HEK293 (cell line): ENCODE measurements at regions not wholly inside any gene's neighbourhood (a gene's known extent, or its start where the extent isn't known, plus 50 kb on each side); places are given as distances from the start of the nearest gene placed in this dataset.

Experiments used
- CTCF ChIP-seq: fragments of 450-650 bp; formaldehyde crosslinking; IDR thresholded peaks from 2 replicates; pipeline ENCODE4 v1.5.1; 2016; ENCODE audit warnings: missing biosample characterization, missing genetic modification characterization
- GLI2 ChIP-seq: fragments of 450-650 bp; formaldehyde crosslinking; IDR thresholded peaks from 2 replicates; pipeline ENCODE4; 2017; ENCODE audit warnings: missing biosample characterization, missing genetic modification characterization, low read depth, borderline replicate concordance
- OSR2 ChIP-seq: fragments of 450-650 bp; formaldehyde crosslinking; IDR thresholded peaks from 2 replicates; pipeline ENCODE4 v1.5.1; 2016; ENCODE audit warnings: missing biosample characterization, missing genetic modification characterization
- ZNF248 ChIP-seq: fragments of 450-650 bp; formaldehyde crosslinking; IDR thresholded peaks from 2 replicates; pipeline ENCODE4 v1.5.1; 2017; ENCODE audit warnings: missing biosample characterization, missing genetic modification characterization
- ZNF274 ChIP-seq, 2 experiments: fragments of 200-500 bp in 1 of 2; fragments of 450-650 bp in 1 of 2; sonication (Bioruptor generic) in 1 of 2; formaldehyde crosslinking in 1 of 2; IDR thresholded peaks; 2 replicates each; pipeline versions ENCODE4 v1.5.1 to v1.6.1; 2014 to 2016; ENCODE audit warnings: borderline replicate concordance in 1 of 2, inconsistent platforms in 1 of 2, low read length in 1 of 2, missing biosample characterization in 1 of 2, missing genetic modification characterization in 1 of 2
- ZNF510 ChIP-seq: fragments of 450-650 bp; formaldehyde crosslinking; IDR thresholded peaks from 2 replicates; pipeline ENCODE4 v1.5.1; 2018; ENCODE audit warnings: mild to moderate bottlenecking, missing genetic modification characterization, missing biosample characterization; ENCODE audit not compliant: insufficient replicate concordance
- ZNF549 ChIP-seq: fragments of 450-650 bp; IDR thresholded peaks from 2 replicates; pipeline ENCODE4 v1.5.1; 2018; ENCODE audit warnings: missing biosample characterization, missing genetic modification characterization, mild to moderate bottlenecking, inconsistent platforms, moderate library complexity
- ZNF621 ChIP-seq: fragments of 450-650 bp; formaldehyde crosslinking; IDR thresholded peaks from 2 replicates; pipeline ENCODE4 v1.5.1; 2017; ENCODE audit warnings: missing biosample characterization, missing genetic modification characterization
- ZNF768 ChIP-seq: fragments of 450-650 bp; formaldehyde crosslinking; IDR thresholded peaks from 2 replicates; pipeline ENCODE4 v1.5.1; 2018; ENCODE audit warnings: missing biosample characterization, mild to moderate bottlenecking, missing genetic modification characterization
- ZSCAN5A ChIP-seq: fragments of 450-650 bp; formaldehyde crosslinking; IDR thresholded peaks from 2 replicates; pipeline ENCODE4 v1.5.1; 2016; ENCODE audit warnings: missing biosample characterization, missing genetic modification characterization

DNA sequence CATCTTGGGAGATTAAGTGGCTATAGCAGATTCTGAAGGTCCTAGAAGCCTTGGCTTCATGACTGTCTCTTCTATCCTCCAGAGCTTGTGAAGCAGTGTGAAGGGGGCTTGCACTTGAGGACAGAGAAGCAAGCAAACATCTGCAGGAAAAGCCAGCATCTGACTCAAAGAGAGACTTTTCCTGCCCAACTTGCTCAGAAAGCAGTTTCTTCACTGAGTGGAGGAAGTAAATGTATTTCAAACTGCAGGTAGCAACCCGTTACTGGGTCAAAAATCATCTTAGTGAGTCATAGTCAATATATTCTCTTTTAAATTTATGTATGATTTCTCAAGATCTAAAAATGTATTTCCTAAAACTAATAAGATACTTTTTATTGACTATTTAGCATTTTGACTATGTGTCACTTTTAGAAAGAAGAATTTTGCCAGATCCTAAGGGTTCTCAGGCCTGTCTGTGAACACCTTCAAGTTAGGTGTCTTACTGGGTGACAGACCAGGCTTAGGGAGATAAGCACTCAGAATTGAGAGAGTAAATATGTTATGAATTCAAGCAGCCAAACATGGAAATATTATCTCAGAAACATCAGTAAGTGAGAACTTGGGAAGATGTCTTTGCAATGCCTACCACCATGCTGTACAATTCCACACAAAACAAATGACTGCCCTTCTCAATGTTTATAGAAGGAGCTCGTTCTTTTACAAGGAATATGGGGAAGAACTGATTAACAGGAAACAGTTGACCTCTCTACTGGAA, 72.6 kb upstream of the DMAC1 start:
- TF ChIP-seq CTCF (no peak), ZNF248 (tag by site-specific recombination) (no peak), ZNF768 (no peak), OSR2 (tag by site-specific recombination) (no peak), ZNF510 (tag by site-specific recombination) (no peak), ZNF274 (IDR thresholded peaks at IDR 0.05; ENCODE audit: low read length) (no peak), ZNF274 (tag by site-specific recombination; IDR thresholded peaks at IDR 0.05; ENCODE audit: borderline replicate concordance) (no peak), ZNF549 (tag by site-specific recombination) (no peak), ZNF621 (tag by site-specific recombination) (no peak), ZSCAN5A (tag by site-specific recombination) (no peak), GLI2 (tag by site-specific recombination) (no peak)
